AG04449 (cell line): ENCODE measurements at regions not wholly inside any gene's neighbourhood (a gene's known extent, or its start where the extent isn't known, plus 50 kb on each side); places are given as distances from the start of the nearest gene placed in this dataset.

Source experiments
- CTCF ChIA-PET: fragments of 350-600 bp; formaldehyde crosslinking; extraction: SDS; loops from one replicate; lab custom pipeline; 2021; ENCODE audit warnings: antibody characterized with exemption; lab: Yijun Ruan, JAX
- POLR2A ChIA-PET: fragments of 400-600, 350-600 bp; formaldehyde crosslinking; extraction: SDS; loops from one replicate; lab custom pipeline; 2020; ENCODE audit warnings: antibody characterized with exemption, inconsistent platforms; lab: Yijun Ruan, JAX
- DNase-seq: peaks from one replicate; pipeline ENCODE4 v3.0.0-alpha.2; 2010; ENCODE audit warnings: low read depth, low spot score
- H3K4me3 ChIP-seq: 2 replicates; pipeline ENCODE4 v1.5.1; 2011; ENCODE audit warnings: low read depth, mild to moderate bottlenecking, control low read depth, low read length
- CTCF ChIP-seq: IDR thresholded peaks from one replicate; pipeline ENCODE4 v1.5.1; 2011; ENCODE audit warnings: mild to moderate bottlenecking, moderate library complexity, low read length, control low read depth, inconsistent platforms; ENCODE audit not compliant: insufficient read depth; ENCODE audit errors: missing control alignments

GRCh38 chr2:11915650-11916049, 169.2 kb downstream of the LPIN1 start:
- no peak overlapping the region for H3K4me3 ChIP-seq
- POLR2A ChIA-PET: no interaction called here
- TF ChIP-seq CTCF: no peak
- no peak for DNase-seq
- CTCF ChIA-PET: interaction anchor here (0.6 kb wide), 1 partner anchor 35 kb away, joined by 3 read pairs; no protein-coding TSS in a partner anchor

GRCh38 chr2:11919953-11920352, 173.5 kb downstream of the LPIN1 start:
- DNase-seq: no peak
- ChIA-PET CTCF (no interaction called here), POLR2A (no interaction called here)
- TF ChIP-seq CTCF: no peak
- no peak overlapping the region for H3K4me3 ChIP-seq

GRCh38 chr2:11920993-11921583, 174.7 kb downstream of the LPIN1 start:
- DNase-seq: no peak
- CTCF ChIA-PET: no interaction called here
- H3K4me3 ChIP-seq: no peak overlapping the region
- TF ChIP-seq CTCF: no peak
- POLR2A ChIA-PET: no interaction called here

GRCh38 chr2:11922294-11922693, 175.9 kb downstream of the LPIN1 start:
- no peak overlapping the region for H3K4me3 ChIP-seq
- DNase-seq: no peak
- no peak for TF ChIP-seq CTCF
- ChIA-PET POLR2A (no interaction called here), CTCF (no interaction called here)

- H3K4me3 ChIP-seq: no peak overlapping the region
- no peak for DNase-seq
- no peak for TF ChIP-seq CTCF
- CTCF ChIA-PET: no interaction called here
- POLR2A ChIA-PET: no interaction called here
Observed at GRCh38 chr2:11923935-11924334, 177.5 kb downstream of the LPIN1 start.

- POLR2A ChIA-PET: no interaction called here
- DNase-seq: no peak
- CTCF ChIA-PET: no interaction called here
Observed at GRCh38 chr2:11925295-11926066, 179.0 kb downstream of the LPIN1 start.

More at GRCh38 chr2:11925295-11926066, 179.0 kb downstream of the LPIN1 start:
- H3K4me3 ChIP-seq: no peak overlapping the region
- no peak for TF ChIP-seq CTCF
